ENCODE measurements at regions not wholly inside any gene's neighbourhood (a gene's known extent, or its start where the extent isn't known, plus 50 kb on each side); places are given as distances from the start of the nearest gene placed in this dataset.

DNA sequence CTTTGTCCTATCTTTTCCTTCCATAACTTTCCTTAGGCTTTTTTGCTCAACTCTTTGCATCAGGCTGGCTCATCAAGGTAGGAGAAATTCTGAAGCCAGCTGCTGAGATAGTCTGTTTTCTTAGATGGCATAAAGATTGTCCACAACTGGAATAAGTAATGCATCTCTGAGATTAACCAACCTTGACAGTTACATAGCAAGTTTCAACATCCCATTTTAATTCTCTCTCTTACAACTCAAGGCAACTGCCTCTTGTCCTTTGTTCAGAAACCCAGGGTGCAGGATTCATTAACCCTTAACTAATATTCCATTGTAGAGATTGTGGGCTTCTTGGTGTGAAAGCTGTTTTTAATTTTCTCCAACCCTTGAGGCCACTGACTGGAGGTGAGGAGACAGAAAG lies 239.2 kb downstream of the LACC1 start:
- Histone ChIP-seq H4K8ac (replicated peaks; ENCODE audit: insufficient read length, low read depth, low read length) (no peak overlapping the region), H2BK12ac (ENCODE audit: insufficient read length, low read depth, low read length) (no peak overlapping the region), H2BK15ac (ENCODE audit: low read depth, low read length) (no peak overlapping the region), H3T11ph (ENCODE audit: low read length) (no peak overlapping the region), H3K56ac (ENCODE audit: insufficient read length, low read depth, low read length) (no peak overlapping the region), H3K27ac (ENCODE audit: insufficient read length, low read depth, low read length) (no peak overlapping the region), H3K18ac (ENCODE audit: insufficient read length, low read depth, low read length) (no peak overlapping the region), H3K9ac (ENCODE audit: extremely low read depth, insufficient read length, low read length) (no peak overlapping the region), H2AK5ac (ENCODE audit: insufficient read length, low read length) (no peak overlapping the region), H3K4me1 (ENCODE audit: insufficient read depth, low read length) (0 out of 2 replicates have a peak, but pooled peaks cover 2% of the 10 kb centered on the region), H3K79me1 (ENCODE audit: insufficient read depth, low read depth, low read length, poor library complexity, severe bottlenecking) (no peaks in the 10 kb centered on the region), H2BK5ac (ENCODE audit: insufficient read length, low read length) (no peak overlapping the region), H3K23me2 (ENCODE audit: insufficient read length, low read depth, low read length, poor library complexity, severe bottlenecking) (no peaks in the 10 kb centered on the region), H3K27me3 (ENCODE audit: insufficient read depth, low read length) (no peaks in the 10 kb centered on the region), H4K20me1 (ENCODE audit: control insufficient read depth, insufficient read depth, insufficient read length) (no peaks in the 10 kb centered on the region), H2AFZ (ENCODE audit: low read length) (no peak overlapping the region), H3K23ac (ENCODE audit: insufficient read length, low read depth, low read length) (no peak overlapping the region), H3K14ac (ENCODE audit: insufficient read depth, low read length) (no peak overlapping the region), H2BK120ac (ENCODE audit: low read depth, low read length, poor library complexity, severe bottlenecking) (no peak overlapping the region), H4K5ac (ENCODE audit: insufficient read length, low read depth, low read length) (no peak overlapping the region), H4K91ac (ENCODE audit: insufficient read length, low read depth, low read length) (no peak overlapping the region), H2BK20ac (ENCODE audit: low read depth, low read length, poor library complexity, severe bottlenecking) (no peak overlapping the region), H3K9me3 (ENCODE audit: control insufficient read depth, low read depth, low read length) (no peaks in the 10 kb centered on the region), H3K4me2 (ENCODE audit: insufficient read depth, insufficient read length, low read length) (no peak overlapping the region), H3K79me2 (ENCODE audit: insufficient read depth, low read length) (no peaks in the 10 kb centered on the region), H3K4ac (ENCODE audit: low read depth, low read length) (no peak overlapping the region)
- H3K27me3 Mint-ChIP-seq (ENCODE audit: low read depth) = no peaks in the 10 kb centered on the region
- peaks cover 30 to 38% of the 10 kb centered on the region in 2 experiments for H3K4me1 Mint-ChIP-seq
- TF ChIP-seq, protein P1, sequence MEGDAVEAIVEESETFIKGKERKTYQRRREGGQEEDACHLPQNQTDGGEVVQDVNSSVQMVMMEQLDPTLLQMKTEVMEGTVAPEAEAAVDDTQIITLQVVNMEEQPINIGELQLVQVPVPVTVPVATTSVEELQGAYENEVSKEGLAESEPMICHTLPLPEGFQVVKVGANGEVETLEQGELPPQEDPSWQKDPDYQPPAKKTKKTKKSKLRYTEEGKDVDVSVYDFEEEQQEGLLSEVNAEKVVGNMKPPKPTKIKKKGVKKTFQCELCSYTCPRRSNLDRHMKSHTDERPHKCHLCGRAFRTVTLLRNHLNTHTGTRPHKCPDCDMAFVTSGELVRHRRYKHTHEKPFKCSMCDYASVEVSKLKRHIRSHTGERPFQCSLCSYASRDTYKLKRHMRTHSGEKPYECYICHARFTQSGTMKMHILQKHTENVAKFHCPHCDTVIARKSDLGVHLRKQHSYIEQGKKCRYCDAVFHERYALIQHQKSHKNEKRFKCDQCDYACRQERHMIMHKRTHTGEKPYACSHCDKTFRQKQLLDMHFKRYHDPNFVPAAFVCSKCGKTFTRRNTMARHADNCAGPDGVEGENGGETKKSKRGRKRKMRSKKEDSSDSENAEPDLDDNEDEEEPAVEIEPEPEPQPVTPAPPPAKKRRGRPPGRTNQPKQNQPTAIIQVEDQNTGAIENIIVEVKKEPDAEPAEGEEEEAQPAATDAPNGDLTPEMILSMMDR (conservative IDR thresholded peaks at IDR 0.05) = no peak
- H3K36me3 Mint-ChIP-seq (ENCODE audit: insufficient read depth in 1 of 3, low read depth in 3 of 3) = peaks cover 3 to 9% (median 3%) of the 10 kb centered on the region in 3 experiments; a peak in 5 of 7 replicates
- H3K4me3 Mint-ChIP-seq = no peak overlapping the region
- peaks cover 7 to 8% of the 10 kb centered on the region in 2 experiments; a peak in 4 of 5 replicates for H3K9me3 Mint-ChIP-seq
- no peak for DNase-seq
- H3K27ac Mint-ChIP-seq = no peak overlapping the region

Data from H9 (cell line).